ENCODE measurements at regions not wholly inside any gene's neighbourhood (a gene's known extent, or its start where the extent isn't known, plus 50 kb on each side); places are given as distances from the start of the nearest gene placed in this dataset.

GRCh38 chr7:71015252-71015900 is 116.6 kb upstream of the GALNT17 start:
- H3K79me2 ChIP-seq (ENCODE audit: insufficient read depth, low read length) = no peaks in the 10 kb centered on the region
- no peaks in the 10 kb centered on the region for H3F3A ChIP-seq (ENCODE audit: insufficient read depth)
- no peaks in the 10 kb centered on the region for H3K9me2 ChIP-seq (replicated peaks; ENCODE audit: insufficient read depth, low read length)
- H3K27me3 ChIP-seq (ENCODE audit: low read length) = no peaks in the 10 kb centered on the region
- H3K36me3 ChIP-seq (ENCODE audit: low read length) = no peaks in the 10 kb centered on the region
- no peak overlapping the region for H2AFZ ChIP-seq (ENCODE audit: low read depth, low read length, severe bottlenecking)
- no peak overlapping the region for H3K27ac ChIP-seq (ENCODE audit: low read depth, low read length)
- no peaks in the 10 kb centered on the region for H4K20me1 ChIP-seq (ENCODE audit: low read depth, low read length)
- no peak for TF ChIP-seq EZH2phosphoT487 (conservative IDR thresholded peaks at IDR 0.05; ENCODE audit: low read length)
- TF ChIP-seq CTCF (IDR thresholded peaks at IDR 0.05; ENCODE audit: insufficient read depth, low read length, poor library complexity, severe bottlenecking) = no peak
- H3K9me3 ChIP-seq (ENCODE audit: insufficient read depth, low read length) = no peaks in the 10 kb centered on the region
- no peak overlapping the region for H3K4me2 ChIP-seq (ENCODE audit: low read depth, low read length, poor library complexity, severe bottlenecking)
- no peak overlapping the region for H3K4me3 ChIP-seq (ENCODE audit: insufficient read depth, low read length, poor library complexity, severe bottlenecking)
- H3K9ac ChIP-seq (ENCODE audit: low read length) = no peak overlapping the region

- no peaks in the 10 kb centered on the region for H3K9me2 ChIP-seq (replicated peaks; ENCODE audit: insufficient read depth, low read length)
- no peaks in the 10 kb centered on the region for H4K20me1 ChIP-seq (ENCODE audit: low read depth, low read length)
- H3K4me2 ChIP-seq (ENCODE audit: low read depth, low read length, poor library complexity, severe bottlenecking) = no peak overlapping the region
- no peak overlapping the region for H3K9ac ChIP-seq (ENCODE audit: low read length)
- H3F3A ChIP-seq (ENCODE audit: insufficient read depth) = no peaks in the 10 kb centered on the region
- no peaks in the 10 kb centered on the region for H3K79me2 ChIP-seq (ENCODE audit: insufficient read depth, low read length)
- H3K36me3 ChIP-seq (ENCODE audit: low read length) = no peaks in the 10 kb centered on the region
- H3K27ac ChIP-seq (ENCODE audit: low read depth, low read length) = no peak overlapping the region
- H3K9me3 ChIP-seq (ENCODE audit: insufficient read depth, low read length) = no peaks in the 10 kb centered on the region
- TF ChIP-seq CTCF (IDR thresholded peaks at IDR 0.05; ENCODE audit: insufficient read depth, low read length, poor library complexity, severe bottlenecking) = no peak
- TF ChIP-seq EZH2phosphoT487 (conservative IDR thresholded peaks at IDR 0.05; ENCODE audit: low read length) = no peak
- no peaks in the 10 kb centered on the region for H3K27me3 ChIP-seq (ENCODE audit: low read length)
- no peak overlapping the region for H3K4me3 ChIP-seq (ENCODE audit: insufficient read depth, low read length, poor library complexity, severe bottlenecking)
- H2AFZ ChIP-seq (ENCODE audit: low read depth, low read length, severe bottlenecking) = no peak overlapping the region
Observed at GRCh38 chr7:71016401-71016800, 115.5 kb upstream of the GALNT17 start.

- TF ChIP-seq CTCF (IDR thresholded peaks at IDR 0.05; ENCODE audit: insufficient read depth, low read length, poor library complexity, severe bottlenecking) = no peak
- no peak for TF ChIP-seq EZH2phosphoT487 (conservative IDR thresholded peaks at IDR 0.05; ENCODE audit: low read length)
Observed at GRCh38 chr7:71017602-71018001, 114.3 kb upstream of the GALNT17 start.

More at GRCh38 chr7:71017602-71018001, 114.3 kb upstream of the GALNT17 start:
- H2AFZ ChIP-seq (ENCODE audit: low read depth, low read length, severe bottlenecking) = no peak overlapping the region
- no peaks in the 10 kb centered on the region for H3K36me3 ChIP-seq (ENCODE audit: low read length)
- no peaks in the 10 kb centered on the region for H3F3A ChIP-seq (ENCODE audit: insufficient read depth)
- H3K9me3 ChIP-seq (ENCODE audit: insufficient read depth, low read length) = no peaks in the 10 kb centered on the region
- H3K4me3 ChIP-seq (ENCODE audit: insufficient read depth, low read length, poor library complexity, severe bottlenecking) = no peak overlapping the region
- H3K9me2 ChIP-seq (replicated peaks; ENCODE audit: insufficient read depth, low read length) = no peaks in the 10 kb centered on the region
- H3K79me2 ChIP-seq (ENCODE audit: insufficient read depth, low read length) = no peaks in the 10 kb centered on the region
- H3K27me3 ChIP-seq (ENCODE audit: low read length) = no peaks in the 10 kb centered on the region
- H4K20me1 ChIP-seq (ENCODE audit: low read depth, low read length) = no peaks in the 10 kb centered on the region
- no peak overlapping the region for H3K27ac ChIP-seq (ENCODE audit: low read depth, low read length)
- no peak overlapping the region for H3K9ac ChIP-seq (ENCODE audit: low read length)
- no peak overlapping the region for H3K4me2 ChIP-seq (ENCODE audit: low read depth, low read length, poor library complexity, severe bottlenecking)
